Caki2 (cell line): ENCODE measurements at regions not wholly inside any gene's neighbourhood (a gene's known extent, or its start where the extent isn't known, plus 50 kb on each side); places are given as distances from the start of the nearest gene placed in this dataset.
A peak's percentile ranks its signal among the peaks of the same experiment; 100 is the strongest.
"Not testable (repeated sequence)": the region's sequence is repeated elsewhere in the genome, so short reads cannot be mapped to it uniquely, and the experiment has no call there.

Experiments
- DNase-seq: peaks from one replicate; pipeline ENCODE4 v3.0.0-alpha.2; 2015; ENCODE audit warnings: low read depth
- in situ Hi-C: cut with HindIII; loops from 2 replicates; pipeline ENCODE4 v1.10.0; 2016; ENCODE audit warnings: low sequenced_read_pairs, low pct_unique_long_range_greater_than_20kb, mixed read lengths

GRCh38 chr9:134539586-134540194, 101.9 kb upstream of the COL5A1 start:
- no peak for DNase-seq
- in situ Hi-C loops, result no loop called here

- no peak for DNase-seq
- in situ Hi-C loops, result no loop called here
These were observed 101.1 kb upstream of the COL5A1 start for GRCh38 chr9:134540276-134541096.

GRCh38 chr9:134541097-134541747, 100.4 kb upstream of the COL5A1 start:
- in situ Hi-C loops, result no loop called here

GRCh38 chr9:134544388-134545214, 97.0 kb upstream of the COL5A1 start:
- peak; percentile 51 for DNase-seq

More at GRCh38 chr9:134541097-134541747, 100.4 kb upstream of the COL5A1 start:
- no peak for DNase-seq

GRCh38 chr9:134545215-134545542, 96.4 kb upstream of the COL5A1 start:
- no peak for DNase-seq
- in situ Hi-C loops, result no loop called here

More at GRCh38 chr9:134544388-134545214, 97.0 kb upstream of the COL5A1 start:
- in situ Hi-C loops, result no loop called here

GRCh38 chr9:134545543-134546245, 95.9 kb upstream of the COL5A1 start:
- in situ Hi-C loops, result no loop called here
- DNase-seq, result no peak

GRCh38 chr9:134546246-134546731, 95.3 kb upstream of the COL5A1 start:
- in situ Hi-C loops, result no loop called here
- DNase-seq, result no peak

- in situ Hi-C loops, result no loop called here
- DNase-seq, result no peak
These were observed 94.9 kb upstream of the COL5A1 start for GRCh38 chr9:134546746-134547145.

GRCh38 chr9:134547161-134548100, 94.2 kb upstream of the COL5A1 start:
- in situ Hi-C loops, result no loop called here
- peak; percentile 45 for DNase-seq

- in situ Hi-C loops, result no loop called here
- no peak for DNase-seq
These were observed 93.4 kb upstream of the COL5A1 start for GRCh38 chr9:134548185-134548584.

GRCh38 chr9:134548618-134549017, 93.0 kb upstream of the COL5A1 start:
- in situ Hi-C loops, result no loop called here
- no peak for DNase-seq

- in situ Hi-C loops, result no loop called here
- no peak for DNase-seq
These were observed 92.3 kb upstream of the COL5A1 start for GRCh38 chr9:134549336-134549735.

- DNase-seq, in situ Hi-C loops: not testable (repeated sequence)
These were observed 91.5 kb upstream of the COL5A1 start for GRCh38 chr9:134550081-134550480.

- no peak for DNase-seq
- in situ Hi-C loops, result no loop called here
These were observed 91.0 kb upstream of the COL5A1 start for GRCh38 chr9:134550584-134550983.

GRCh38 chr9:134551176-134551575, 90.4 kb upstream of the COL5A1 start:
- in situ Hi-C loops, result no loop called here

GRCh38 chr9:134551644-134552348, 89.8 kb upstream of the COL5A1 start:
- in situ Hi-C loops, result no loop called here
- peak; percentile 68 for DNase-seq

More at GRCh38 chr9:134551176-134551575, 90.4 kb upstream of the COL5A1 start:
- DNase-seq, result no peak
